DOHH2 (cell line): ENCODE measurements at regions not wholly inside any gene's neighbourhood (a gene's known extent, or its start where the extent isn't known, plus 50 kb on each side); places are given as distances from the start of the nearest gene placed in this dataset.

ENCODE experiments used
- H3F3A ChIP-seq: fragments of 200-600 bp; sonication (generic), shearing (Covaris generic); 2 replicates; pipeline ENCODE4 v1.6.0; 2016; ENCODE audit warnings: antibody characterized with exemption, mild to moderate bottlenecking; ENCODE audit not compliant: control insufficient read depth, insufficient read depth
- H3K27ac ChIP-seq: fragments of 200-600 bp; sonication (generic); 2 replicates; pipeline ENCODE4 v1.5.1; 2014; ENCODE audit warnings: low read depth, mild to moderate bottlenecking, low read length, moderate library complexity
- H3K27me3 ChIP-seq: fragments of 200-600 bp; sonication (generic); 2 replicates; pipeline ENCODE4 v1.6.1; 2014; ENCODE audit warnings: mild to moderate bottlenecking, low read length, mixed read lengths; ENCODE audit not compliant: control insufficient read depth
- H3K36me3 ChIP-seq: fragments of 200-600 bp; sonication (generic); 2 replicates; pipeline ENCODE4 v1.6.1; 2014; ENCODE audit warnings: mild to moderate bottlenecking, low read length, moderate library complexity, mixed read lengths; ENCODE audit not compliant: control insufficient read depth
- H3K4me1 ChIP-seq: fragments of 200-600 bp; sonication (generic); 2 replicates; pipeline ENCODE4 v1.6.1; 2014; ENCODE audit warnings: mild to moderate bottlenecking, low read length, mixed read lengths; ENCODE audit not compliant: control insufficient read depth
- H3K4me2 ChIP-seq: fragments of 200-600 bp; sonication (generic); 2 replicates; pipeline ENCODE4 v1.6.0; 2014; ENCODE audit warnings: mild to moderate bottlenecking, low read length, moderate library complexity
- H3K4me3 ChIP-seq: fragments of 200-600 bp; sonication (generic); 2 replicates; pipeline ENCODE4 v1.5.1; 2014; ENCODE audit warnings: mild to moderate bottlenecking, low read length, mixed read lengths
- H3K79me2 ChIP-seq: fragments of 200-600 bp; sonication (generic); 2 replicates; pipeline ENCODE4 v1.6.1; 2014; ENCODE audit warnings: mild to moderate bottlenecking, low read length, mixed read lengths; ENCODE audit not compliant: control insufficient read depth
- H3K9me2 ChIP-seq: fragments of 200-600 bp; sonication (generic); replicated peaks from 2 replicates; pipeline ENCODE4 v1.6.1; 2014; ENCODE audit warnings: mild to moderate bottlenecking, low read length, mixed read lengths; ENCODE audit not compliant: control insufficient read depth
- H3K9me3 ChIP-seq: fragments of 200-600 bp; sonication (generic); 2 replicates; pipeline ENCODE4 v1.6.1; 2014; ENCODE audit warnings: antibody characterized with exemption, low read length, mixed read lengths; ENCODE audit not compliant: control insufficient read depth, insufficient read depth
- H4K20me1 ChIP-seq: fragments of 200-600 bp; sonication (generic); 2 replicates; pipeline ENCODE4 v1.6.0; 2014; ENCODE audit warnings: low read depth, mild to moderate bottlenecking, antibody characterized with exemption, low read length, moderate library complexity; ENCODE audit not compliant: control insufficient read depth, insufficient read depth
- CTCF ChIP-seq: fragments of 200-600 bp; sonication (generic); IDR thresholded peaks from one replicate; pipeline ENCODE4 v1.5.1; 2014; ENCODE audit warnings: antibody characterized with exemption, mild to moderate bottlenecking, low read depth, low read length; ENCODE audit not compliant: poor library complexity, severe bottlenecking
- EZH2phosphoT487 ChIP-seq: fragments of 200-600 bp; sonication (generic); IDR thresholded peaks from 2 replicates; pipeline ENCODE4 v1.6.1; 2017; ENCODE audit warnings: borderline replicate concordance, mild to moderate bottlenecking, antibody characterized with exemption, low read length, moderate library complexity, mixed read lengths

GRCh38 chr10:125554016-125554703 lies 128.8 kb downstream of the TEX36 start:
- no peaks in the 10 kb centered on the region for H3K9me3 ChIP-seq
- no peak overlapping the region for H3K4me3 ChIP-seq
- no peaks in the 10 kb centered on the region for H4K20me1 ChIP-seq
- H3K79me2 ChIP-seq: no peaks in the 10 kb centered on the region
- no peaks in the 10 kb centered on the region for H3K36me3 ChIP-seq
- TF ChIP-seq CTCF (no peak), EZH2phosphoT487 (no peak)
- H3K9me2 ChIP-seq: no peaks in the 10 kb centered on the region
- H3K27ac ChIP-seq: no peak overlapping the region
- H3K4me2 ChIP-seq: no peak overlapping the region
- H3K27me3 ChIP-seq: no peaks in the 10 kb centered on the region
- H3F3A ChIP-seq: no peaks in the 10 kb centered on the region
- no peaks in the 10 kb centered on the region for H3K4me1 ChIP-seq

GRCh38 chr10:125553091-125553490 lies 129.9 kb downstream of the TEX36 start:
- Histone ChIP-seq H3K27ac (no peak overlapping the region), H3K4me2 (no peak overlapping the region), H3K4me1 (no peaks in the 10 kb centered on the region), H3K9me2 (no peaks in the 10 kb centered on the region), H4K20me1 (no peaks in the 10 kb centered on the region), H3K36me3 (no peaks in the 10 kb centered on the region), H3K9me3 (no peaks in the 10 kb centered on the region), H3K4me3 (no peak overlapping the region), H3K79me2 (no peaks in the 10 kb centered on the region), H3K27me3 (no peaks in the 10 kb centered on the region), H3F3A (no peaks in the 10 kb centered on the region)
- TF ChIP-seq CTCF: no peak
- TF ChIP-seq EZH2phosphoT487: no peak

GRCh38 chr10:125551247-125551646 lies 131.7 kb downstream of the TEX36 start:
- Histone ChIP-seq H3K4me3 (no peak overlapping the region), H3K4me1 (no peaks in the 10 kb centered on the region), H3K36me3 (no peaks in the 10 kb centered on the region), H3K4me2 (no peak overlapping the region), H3K79me2 (no peaks in the 10 kb centered on the region), H3K9me3 (no peaks in the 10 kb centered on the region), H4K20me1 (no peaks in the 10 kb centered on the region), H3K9me2 (no peaks in the 10 kb centered on the region), H3K27me3 (no peaks in the 10 kb centered on the region), H3F3A (no peaks in the 10 kb centered on the region), H3K27ac (no peak overlapping the region)
- TF ChIP-seq CTCF: no peak
- no peak for TF ChIP-seq EZH2phosphoT487
